Uterus (tissue), 3 donors: ENCODE measurements at regions not wholly inside any gene's neighbourhood (a gene's known extent, or its start where the extent isn't known, plus 50 kb on each side); places are given as distances from the start of the nearest gene placed in this dataset.

Experiments
- DNase-seq, 2 donors: peaks; one replicate each; pipeline ENCODE4 v3.0.0-alpha.2; 2019 to 2020
- H3K27ac ChIP-seq, 2 donors: fragments of 200-600 bp; sonication (generic); 1 replicate in 1 of 2; 2 replicates in 1 of 2; pipeline ENCODE4 v1.5.1; 2016 to 2018
- H3K27me3 ChIP-seq, 2 donors: fragments of 200-600 bp; sonication (generic); one replicate each; pipeline ENCODE4 v1.5.1; 2018 to 2019; ENCODE audit warnings: control low read depth in 1 of 2
- H3K36me3 ChIP-seq, 2 donors: fragments of 200-600 bp; sonication (generic); one replicate each; pipeline ENCODE4 v1.5.1; 2019; ENCODE audit warnings: control low read depth in 1 of 2
- H3K4me1 ChIP-seq, 2 donors: fragments of 200-600 bp; sonication (generic); one replicate each; pipeline ENCODE4 v1.5.1; 2018 to 2019; ENCODE audit warnings: control low read depth in 1 of 2
- H3K4me3 ChIP-seq, 2 donors: fragments of 200-600 bp; sonication (generic); 1 replicate in 1 of 2; 2 replicates in 1 of 2; pipeline ENCODE4 v1.5.1; 2018 to 2019; ENCODE audit warnings: mild to moderate bottlenecking in 1 of 2
- H3K9me3 ChIP-seq, 2 donors: fragments of 200-600 bp; sonication (generic); one replicate each; pipeline ENCODE4 v1.5.1; 2019; ENCODE audit warnings: control low read depth in 1 of 2
- POLR2A ChIP-seq, 2 donors: fragments of 450-650 bp; IDR thresholded peaks; one replicate each; pipeline ENCODE4 v1.6.1; 2016; ENCODE audit warnings: antibody characterized with exemption in 2 of 2, mild to moderate bottlenecking in 1 of 2, moderate library complexity in 1 of 2
- intact Hi-C: fragments of 100-400 bp; cut with DNase I; formaldehyde crosslinking; loops from one replicate; pipeline ENCODE4 v1.15.1; 2023; ENCODE audit warnings: low total_unique reads
- TF ChIP-seq, protein P1 (sequence below), 4 experiments: fragments of 200-600 bp in 2 of 4; fragments of 450-650 bp in 2 of 4; sonication (generic) in 2 of 4; IDR thresholded peaks; one replicate each; pipeline ENCODE4 v1.5.1; 2016 to 2019; ENCODE audit warnings: antibody characterized with exemption in 4 of 4, mild to moderate bottlenecking in 2 of 4, moderate library complexity in 1 of 4
- donor health status: DM: yes; HTN: yes; CAD: no.

GRCh38 chr7:25894002-25894901, 257.7 kb upstream of the NFE2L3 start:
- H3K27me3 ChIP-seq: no peaks in the 10 kb centered on the region

DNA sequence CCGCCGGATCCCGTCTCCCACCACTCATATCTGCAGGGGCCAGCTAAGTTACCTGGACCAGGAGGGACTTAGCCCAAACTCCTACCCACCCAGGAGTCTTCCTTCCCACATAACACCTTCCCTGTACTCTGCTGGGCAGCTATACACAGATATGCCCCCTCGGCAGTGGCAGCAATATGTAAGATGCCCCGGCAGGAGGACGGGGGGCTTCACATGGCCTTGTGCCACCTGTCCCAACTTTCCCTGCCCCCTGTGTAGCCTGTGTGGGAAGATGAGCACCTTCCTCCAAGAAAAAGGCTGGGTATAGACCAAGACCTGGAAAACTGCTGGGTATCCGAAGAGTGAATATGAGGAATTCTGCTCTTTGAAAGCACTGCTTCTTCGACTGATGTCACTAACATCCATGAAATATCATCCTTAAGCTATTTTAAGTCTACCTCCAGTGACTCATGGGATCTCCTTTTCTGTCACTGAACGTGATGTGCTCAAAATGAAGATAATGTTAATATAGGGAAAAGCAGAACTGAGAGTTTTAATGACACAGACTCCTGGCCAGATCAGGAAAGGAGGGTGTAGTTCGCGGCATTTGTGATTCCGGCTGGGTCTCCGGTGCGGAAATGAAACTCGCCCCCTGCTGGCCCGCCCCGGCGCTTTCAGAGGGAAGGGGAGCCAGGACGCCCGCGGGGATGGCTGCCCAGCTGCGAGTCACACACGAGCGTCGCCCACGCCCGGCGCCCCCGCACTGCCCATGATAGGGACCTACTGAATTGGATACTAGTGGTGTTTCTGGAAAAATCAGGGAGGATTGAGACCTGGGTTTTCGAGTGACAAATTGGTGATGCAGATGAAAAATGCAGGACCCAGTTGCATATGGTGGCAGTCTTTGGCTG, 256.9 kb upstream of the NFE2L3 start:
- no peak overlapping the region for H3K27ac ChIP-seq
- TF ChIP-seq, protein P1, sequence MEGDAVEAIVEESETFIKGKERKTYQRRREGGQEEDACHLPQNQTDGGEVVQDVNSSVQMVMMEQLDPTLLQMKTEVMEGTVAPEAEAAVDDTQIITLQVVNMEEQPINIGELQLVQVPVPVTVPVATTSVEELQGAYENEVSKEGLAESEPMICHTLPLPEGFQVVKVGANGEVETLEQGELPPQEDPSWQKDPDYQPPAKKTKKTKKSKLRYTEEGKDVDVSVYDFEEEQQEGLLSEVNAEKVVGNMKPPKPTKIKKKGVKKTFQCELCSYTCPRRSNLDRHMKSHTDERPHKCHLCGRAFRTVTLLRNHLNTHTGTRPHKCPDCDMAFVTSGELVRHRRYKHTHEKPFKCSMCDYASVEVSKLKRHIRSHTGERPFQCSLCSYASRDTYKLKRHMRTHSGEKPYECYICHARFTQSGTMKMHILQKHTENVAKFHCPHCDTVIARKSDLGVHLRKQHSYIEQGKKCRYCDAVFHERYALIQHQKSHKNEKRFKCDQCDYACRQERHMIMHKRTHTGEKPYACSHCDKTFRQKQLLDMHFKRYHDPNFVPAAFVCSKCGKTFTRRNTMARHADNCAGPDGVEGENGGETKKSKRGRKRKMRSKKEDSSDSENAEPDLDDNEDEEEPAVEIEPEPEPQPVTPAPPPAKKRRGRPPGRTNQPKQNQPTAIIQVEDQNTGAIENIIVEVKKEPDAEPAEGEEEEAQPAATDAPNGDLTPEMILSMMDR (IDR thresholded peaks at IDR 0.05): peak; percentile 51 to 78 (median 56)
- TF ChIP-seq POLR2A (IDR thresholded peaks at IDR 0.05): no peak
- DNase-seq: peak; percentile 41 to 65
- H3K4me1 ChIP-seq: no peaks in the 10 kb centered on the region
- no peaks in the 10 kb centered on the region for H3K36me3 ChIP-seq
- H3K9me3 ChIP-seq: no peaks in the 10 kb centered on the region
- H3K27me3 ChIP-seq: no peaks in the 10 kb centered on the region
- H3K4me3 ChIP-seq: peak overlapping the region in 1 of 2 donors; percentile 10
- intact Hi-C loops: loop anchor here (10.0 kb wide), 2 partner anchors 170 to 470 kb away; no protein-coding TSS in a partner anchor

More at GRCh38 chr7:25894002-25894901, 257.7 kb upstream of the NFE2L3 start:
- no peaks in the 10 kb centered on the region for H3K9me3 ChIP-seq
- intact Hi-C loops: loop anchor here (10.0 kb wide), 2 partner anchors 171 to 471 kb away; no protein-coding TSS in a partner anchor
- DNase-seq: no peak
- H3K27ac ChIP-seq: no peak overlapping the region
- no peak overlapping the region for H3K4me3 ChIP-seq
- H3K36me3 ChIP-seq: no peaks in the 10 kb centered on the region
- TF ChIP-seq, protein P1 (IDR thresholded peaks at IDR 0.05): no peak
- no peak for TF ChIP-seq POLR2A (IDR thresholded peaks at IDR 0.05)
- no peaks in the 10 kb centered on the region for H3K4me1 ChIP-seq

DNA sequence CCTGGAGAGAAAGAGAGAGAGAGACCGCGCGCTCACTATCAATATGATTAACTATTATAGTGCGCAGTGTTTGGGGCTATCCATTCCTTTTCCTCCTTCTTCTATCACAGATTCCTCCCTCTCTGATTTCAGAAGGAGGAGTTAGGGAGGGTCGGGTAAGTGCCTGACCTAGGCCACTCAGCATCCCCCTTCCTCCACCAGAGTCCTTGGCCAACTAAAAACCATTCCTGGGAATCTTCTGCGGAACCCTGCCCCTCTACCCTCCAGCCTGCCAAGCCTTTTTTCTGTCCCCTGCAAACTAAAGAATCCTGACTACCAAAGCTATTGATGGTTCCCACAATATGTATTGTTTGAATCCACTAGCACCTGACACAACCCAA, 256.2 kb upstream of the NFE2L3 start:
- TF ChIP-seq, protein P1 (IDR thresholded peaks at IDR 0.05): no peak
- no peak for TF ChIP-seq POLR2A (IDR thresholded peaks at IDR 0.05)
- H3K27me3 ChIP-seq: no peaks in the 10 kb centered on the region
- DNase-seq: no peak
- no peaks in the 10 kb centered on the region for H3K4me1 ChIP-seq
- no peak overlapping the region for H3K4me3 ChIP-seq
- no peaks in the 10 kb centered on the region for H3K36me3 ChIP-seq
- no peak overlapping the region for H3K27ac ChIP-seq
- intact Hi-C loops: loop anchor here (10.0 kb wide), 2 partner anchors 169 to 469 kb away; no protein-coding TSS in a partner anchor
- H3K9me3 ChIP-seq: no peaks in the 10 kb centered on the region

DNA sequence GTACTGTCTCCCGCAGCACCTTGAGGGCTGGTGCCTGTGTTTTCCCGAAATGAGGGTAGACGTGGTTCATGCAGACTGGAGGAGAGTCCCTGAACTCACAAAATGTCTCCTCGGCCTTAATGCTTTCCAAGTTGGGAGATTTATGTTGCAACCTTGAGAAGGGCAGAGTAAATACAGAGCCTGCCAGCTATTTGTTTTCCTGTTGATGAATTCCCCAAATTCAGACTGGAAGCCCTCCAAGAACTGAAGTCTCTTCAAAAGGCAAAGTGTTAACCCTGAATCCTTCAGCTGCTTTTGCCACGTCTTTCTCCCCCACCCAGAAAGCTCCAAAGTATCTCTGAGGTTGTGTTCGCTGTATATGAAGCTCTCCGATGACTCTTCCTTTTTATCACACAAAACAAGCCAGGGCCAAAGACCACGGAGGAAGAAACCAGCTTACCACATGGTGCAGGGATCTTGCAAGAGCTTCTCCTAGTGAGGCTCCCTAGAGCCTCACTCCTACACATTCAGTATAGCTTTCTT, 254.7 kb upstream of the NFE2L3 start:
- Histone ChIP-seq H3K4me1 (no peaks in the 10 kb centered on the region), H3K36me3 (no peaks in the 10 kb centered on the region), H3K9me3 (no peaks in the 10 kb centered on the region), H3K27me3 (no peaks in the 10 kb centered on the region), H3K27ac (no peak overlapping the region), H3K4me3 (no peak overlapping the region)
- intact Hi-C loops: loop anchor here (10.0 kb wide), 2 partner anchors 167 to 467 kb away; no protein-coding TSS in a partner anchor
- no peak for TF ChIP-seq POLR2A (IDR thresholded peaks at IDR 0.05)
- TF ChIP-seq, protein P1 (IDR thresholded peaks at IDR 0.05): no peak
- no peak for DNase-seq
